H1 (cell line): ENCODE measurements at regions not wholly inside any gene's neighbourhood (a gene's known extent, or its start where the extent isn't known, plus 50 kb on each side); places are given as distances from the start of the nearest gene placed in this dataset.

Experiments
- SIRT6 ChIP-seq: IDR thresholded peaks from one replicate; pipeline ENCODE4 v1.7.1; 2012; ENCODE audit warnings: low read length, inconsistent platforms
- SP1 ChIP-seq: IDR thresholded peaks from 2 replicates; pipeline ENCODE4 v1.6.1; 2011; ENCODE audit warnings: low read depth, low read length

- TF ChIP-seq SIRT6 (no peak), SP1 (no peak)
Measured at GRCh38 chr3:167880183-167880582, 144.7 kb downstream of the SERPINI1 start (continued).
